GM21447 (cell line): ENCODE measurements at regions not wholly inside any gene's neighbourhood (a gene's known extent, or its start where the extent isn't known, plus 50 kb on each side); places are given as distances from the start of the nearest gene placed in this dataset.
"Not testable (repeated sequence)": the region's sequence is repeated elsewhere in the genome, so short reads cannot be mapped to it uniquely, and the experiment has no call there.

Experiments used
- ATAC-seq: cut with Tn5 transposase; IDR thresholded peaks from one replicate; pipeline ENCODE4 v1.9.1; 2021; ENCODE audit not compliant: unreplicated experiment

DNA sequence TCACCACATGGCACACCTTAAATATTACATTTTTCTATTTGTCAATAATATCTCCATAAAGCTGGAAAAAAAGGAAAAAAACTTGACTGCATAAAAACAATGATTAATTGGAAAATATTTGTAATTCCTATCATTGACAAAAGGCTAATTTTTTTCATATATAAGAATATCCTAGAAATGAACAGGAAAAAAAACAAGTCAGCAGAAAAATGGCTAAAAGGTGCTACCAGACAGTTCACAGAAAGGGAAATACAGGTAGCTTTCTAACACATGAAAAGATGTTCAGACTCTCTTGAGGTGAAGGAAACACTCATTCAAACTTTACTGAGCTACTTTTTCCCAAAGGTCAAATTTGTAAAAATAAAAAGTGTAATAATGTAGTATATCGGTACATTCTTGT is 104.1 kb upstream of the SCAF8 start:
- ATAC-seq, result no peak

DNA sequence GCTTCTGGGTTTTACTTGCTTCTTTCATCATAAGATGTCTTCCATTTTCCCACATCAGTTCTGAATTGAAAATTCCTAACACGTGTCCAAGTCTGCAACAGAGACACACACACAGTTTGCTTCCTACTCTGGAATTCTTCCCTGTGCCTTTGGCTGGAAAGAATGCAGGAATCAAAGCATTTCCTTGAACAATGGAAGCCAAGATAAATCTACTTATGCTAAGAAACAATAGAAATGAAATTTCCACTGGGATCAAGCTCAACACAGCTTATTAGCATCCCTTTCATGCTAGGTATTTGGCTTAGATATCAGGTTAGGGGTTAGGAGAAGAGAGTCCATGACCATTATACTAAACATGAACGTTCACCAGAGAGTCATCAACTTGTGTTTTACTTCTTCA is 101.1 kb upstream of the SCAF8 start:
- no peak for ATAC-seq

DNA sequence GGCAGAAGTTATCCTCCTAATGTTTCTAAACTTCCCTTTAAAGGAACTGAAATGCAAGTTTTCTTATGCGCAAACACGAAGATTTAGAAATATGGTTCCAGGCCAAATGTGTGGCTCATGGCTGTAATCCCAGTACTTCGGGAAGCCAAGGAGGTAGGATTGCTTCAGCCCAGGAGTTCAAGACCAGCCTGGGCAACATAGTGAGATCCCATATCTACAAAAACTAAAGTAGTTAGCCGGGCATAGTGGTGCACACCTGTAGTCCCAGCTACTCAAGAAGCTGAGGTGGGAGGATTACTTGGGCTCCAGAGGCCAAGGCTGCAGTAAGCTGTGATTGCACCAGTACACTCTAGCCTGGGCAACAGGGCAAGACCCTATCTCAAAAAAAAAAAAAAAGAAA is 95.8 kb upstream of the SCAF8 start:
- no peak for ATAC-seq

DNA sequence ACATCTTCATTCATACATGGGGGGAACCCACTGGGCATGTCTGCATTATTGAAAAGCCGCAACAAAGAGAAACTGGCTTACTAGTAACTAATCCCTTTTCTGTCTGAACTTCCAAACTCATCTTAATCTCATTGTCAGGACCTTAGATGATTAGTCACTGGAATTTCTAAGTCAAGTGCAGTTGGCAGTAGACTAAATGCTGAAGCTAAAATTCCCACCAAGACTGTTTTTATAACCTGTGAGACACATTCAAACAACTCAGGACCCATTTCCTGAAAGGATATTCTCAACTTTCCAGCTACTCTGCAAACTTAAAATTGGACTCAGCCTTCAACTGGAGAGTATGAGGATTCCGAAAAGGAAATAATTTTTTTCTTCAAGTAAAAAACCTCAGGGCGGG is 94.8 kb upstream of the SCAF8 start:
- ATAC-seq, result no peak

DNA sequence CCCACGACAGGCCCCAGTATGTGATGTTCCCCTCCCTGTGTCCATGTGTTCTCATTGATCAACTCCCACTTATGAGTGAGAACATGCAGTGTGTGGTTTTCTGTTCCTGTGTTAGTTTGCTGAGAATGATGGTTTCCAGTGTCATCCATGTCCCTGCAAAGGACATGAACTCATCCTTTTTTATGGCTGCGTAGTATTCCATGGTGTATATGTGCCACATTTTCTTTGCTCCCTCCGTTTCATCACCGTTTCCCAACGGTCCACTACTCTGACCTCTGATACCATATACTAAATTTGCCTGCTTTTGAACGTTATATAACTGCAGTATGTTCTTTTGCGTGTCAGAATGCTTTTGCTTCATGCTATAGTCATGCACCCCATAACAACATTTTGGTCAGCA is 94.0 kb upstream of the SCAF8 start:
- not testable (repeated sequence) for ATAC-seq

DNA sequence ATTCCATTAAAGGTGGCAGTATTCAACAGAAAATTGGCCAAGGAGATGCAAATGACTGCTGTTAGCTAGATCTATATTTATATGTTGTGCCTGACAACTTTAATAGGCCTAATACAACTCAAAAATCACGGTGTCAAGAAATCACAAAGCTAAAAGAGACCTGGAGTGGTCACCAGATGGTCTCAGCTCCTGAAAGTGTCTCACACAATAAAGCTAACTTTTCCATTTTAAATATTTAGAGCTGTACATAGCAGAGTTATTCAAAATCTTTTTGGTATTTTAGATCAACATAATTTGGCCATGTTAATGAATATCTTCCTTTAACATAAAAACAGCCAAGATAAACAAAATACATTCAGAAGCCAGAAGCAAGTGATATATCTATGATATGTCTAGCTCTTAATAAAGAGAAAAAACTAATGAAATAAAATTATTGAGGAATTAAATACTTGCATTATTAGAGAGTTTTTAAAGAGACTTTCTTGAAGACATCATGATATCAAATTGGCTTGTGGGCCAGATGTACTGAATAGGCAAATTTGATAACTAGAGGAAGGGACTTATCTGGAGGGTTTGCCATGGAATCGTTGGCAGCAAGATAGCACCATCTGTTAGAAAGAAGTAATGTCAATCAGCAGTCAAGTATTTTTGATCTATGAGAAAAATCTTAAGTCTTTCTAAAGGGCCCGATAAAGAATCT is 84.9 kb upstream of the SCAF8 start:
- no peak for ATAC-seq

DNA sequence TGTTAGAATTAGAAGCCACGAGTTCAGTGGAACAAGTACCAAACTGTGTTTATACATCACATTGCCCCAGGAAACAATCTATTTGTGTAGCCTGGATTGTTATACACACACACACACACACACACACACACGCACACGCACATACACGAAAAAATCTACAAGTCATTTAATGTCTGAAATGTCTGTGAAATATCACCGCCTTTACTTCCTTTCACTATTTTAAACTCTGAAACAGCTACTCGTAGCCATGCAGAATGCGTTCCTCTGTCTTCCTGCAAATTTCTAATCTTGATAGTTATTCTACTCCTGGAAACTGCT is 84.4 kb upstream of the SCAF8 start:
- ATAC-seq, result no peak

DNA sequence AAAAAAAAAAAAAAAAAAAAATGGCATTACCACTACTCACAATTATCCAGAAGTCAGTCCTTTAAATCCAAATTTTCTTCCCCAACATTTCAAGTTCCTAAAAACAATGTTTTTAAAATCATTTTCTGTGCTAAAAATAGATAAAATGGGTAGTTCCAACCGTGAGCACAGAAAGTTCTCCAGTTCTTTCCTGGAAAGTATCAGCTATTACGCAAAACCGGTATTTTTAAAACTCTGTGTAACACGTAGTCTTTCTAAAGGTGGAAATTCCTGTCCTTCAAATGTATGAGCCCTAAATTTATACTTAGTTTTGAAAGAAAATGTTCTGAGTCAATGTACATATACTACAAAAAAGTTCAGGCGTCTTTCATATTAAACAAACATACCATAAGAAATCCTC is 83.5 kb upstream of the SCAF8 start:
- no peak for ATAC-seq

DNA sequence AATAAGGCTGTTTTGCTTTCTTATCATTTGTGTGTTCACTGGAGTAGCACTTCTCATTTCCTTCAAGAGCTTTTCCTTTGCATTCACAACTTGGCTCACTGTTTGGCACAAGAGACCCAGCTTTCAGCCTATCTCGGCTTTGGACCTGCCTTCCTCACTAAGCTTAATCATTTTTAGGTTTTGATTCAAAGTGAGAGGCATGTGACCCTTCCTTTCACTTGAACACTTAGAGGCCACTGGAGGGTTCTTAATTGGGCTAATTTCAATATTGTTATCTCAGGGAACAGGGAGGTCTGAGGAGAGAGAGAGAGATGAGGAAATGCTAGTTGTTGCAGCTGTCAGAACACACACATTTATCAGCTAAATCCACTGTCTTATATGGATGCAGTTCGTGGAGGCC is 82.9 kb upstream of the SCAF8 start:
- no peak for ATAC-seq

DNA sequence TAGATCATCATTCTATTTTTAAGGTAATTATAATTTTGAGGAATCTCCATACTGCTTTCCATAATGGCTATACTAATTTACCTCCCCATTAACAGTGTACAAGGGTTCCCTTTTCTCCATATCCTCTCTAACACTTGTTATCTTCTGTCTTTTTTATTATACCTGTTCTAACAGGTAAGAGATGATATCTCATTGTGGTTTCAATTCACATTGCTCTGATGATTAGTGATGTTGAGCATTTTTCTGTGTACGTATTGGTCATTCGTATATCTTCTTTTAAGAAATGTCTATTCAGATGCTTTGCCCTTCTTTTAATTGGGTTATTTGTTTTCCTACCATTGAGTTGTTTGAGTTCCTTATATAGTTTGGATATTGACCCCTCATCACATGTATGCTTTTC is 81.6 kb upstream of the SCAF8 start:
- ATAC-seq, result no peak

DNA sequence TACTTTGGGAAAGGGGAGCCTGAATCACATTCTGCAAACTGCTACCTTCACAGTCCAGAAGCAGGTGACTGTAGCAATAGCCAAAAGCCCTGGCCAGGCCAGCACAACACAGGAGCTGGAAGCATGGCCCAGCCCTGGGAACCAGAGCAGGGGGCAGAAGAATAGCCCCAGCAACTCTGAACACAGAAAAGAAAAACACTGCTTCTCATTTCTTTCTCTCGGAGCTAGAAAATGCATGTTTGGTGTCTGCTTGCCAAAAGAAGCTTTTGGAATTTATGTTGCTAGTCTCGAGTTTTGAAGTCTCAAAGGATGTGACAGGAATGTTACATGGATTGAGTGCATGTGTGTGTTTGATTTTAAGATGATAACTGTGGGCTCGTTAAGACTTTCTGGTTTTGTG is 79.8 kb upstream of the SCAF8 start:
- ATAC-seq, result no peak

DNA sequence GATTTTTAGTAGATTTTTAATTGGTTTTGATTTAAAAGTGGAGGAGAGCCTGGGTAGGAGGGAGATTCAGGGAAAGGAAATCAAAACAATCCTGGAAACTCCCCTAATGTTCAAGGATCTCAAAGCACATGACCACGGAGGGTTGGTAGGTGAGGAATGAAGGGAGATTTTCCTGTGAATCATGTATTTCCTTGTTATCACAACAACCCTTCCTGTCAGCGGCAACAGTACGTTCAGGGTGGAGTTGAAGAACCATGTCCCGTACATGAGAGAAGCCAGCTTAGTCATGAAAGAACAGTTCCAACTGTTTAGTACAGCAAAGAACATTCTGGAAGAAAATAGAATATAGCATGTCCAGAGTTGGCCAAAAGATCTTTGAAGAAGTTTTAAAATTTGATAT is 79.4 kb upstream of the SCAF8 start:
- ATAC-seq, result no peak

DNA sequence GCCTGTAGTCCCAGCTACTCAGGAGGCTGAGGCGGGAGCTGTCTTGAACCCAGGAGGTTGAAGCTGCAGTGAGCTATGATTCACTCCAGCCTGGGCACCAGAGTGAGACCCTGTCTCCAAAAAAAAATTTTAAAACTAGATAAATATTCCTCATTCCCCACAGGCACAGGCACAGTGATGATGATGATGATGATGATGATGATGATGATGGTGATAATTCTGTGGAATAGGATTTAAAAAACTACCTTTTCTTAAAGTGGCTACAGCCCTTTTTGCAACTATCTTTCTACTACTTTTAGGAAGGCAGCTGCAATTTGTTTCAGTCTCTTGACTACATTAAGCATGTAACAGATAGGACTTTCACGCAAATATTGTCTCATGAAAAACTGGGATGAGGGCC is 76.6 kb upstream of the SCAF8 start:
- ATAC-seq, result no peak

DNA sequence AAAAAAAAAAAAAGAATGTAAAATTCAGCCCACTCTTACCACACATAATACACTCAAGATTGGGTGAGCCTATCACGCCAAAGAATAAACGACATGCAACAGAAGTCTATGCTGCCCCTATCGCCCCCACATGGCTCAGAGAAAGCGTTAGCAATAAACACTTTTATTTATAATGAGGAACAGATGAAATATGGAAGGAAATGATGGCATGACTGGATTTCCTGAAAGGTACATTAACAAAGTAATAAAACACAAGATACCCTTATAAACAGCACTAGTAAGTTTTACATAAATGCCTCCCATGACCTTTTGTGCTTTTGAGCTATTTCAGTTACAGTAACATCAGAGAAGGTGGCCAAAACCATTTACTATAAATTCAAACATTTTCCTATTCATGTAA is 71.4 kb upstream of the SCAF8 start:
- ATAC-seq, result no peak

DNA sequence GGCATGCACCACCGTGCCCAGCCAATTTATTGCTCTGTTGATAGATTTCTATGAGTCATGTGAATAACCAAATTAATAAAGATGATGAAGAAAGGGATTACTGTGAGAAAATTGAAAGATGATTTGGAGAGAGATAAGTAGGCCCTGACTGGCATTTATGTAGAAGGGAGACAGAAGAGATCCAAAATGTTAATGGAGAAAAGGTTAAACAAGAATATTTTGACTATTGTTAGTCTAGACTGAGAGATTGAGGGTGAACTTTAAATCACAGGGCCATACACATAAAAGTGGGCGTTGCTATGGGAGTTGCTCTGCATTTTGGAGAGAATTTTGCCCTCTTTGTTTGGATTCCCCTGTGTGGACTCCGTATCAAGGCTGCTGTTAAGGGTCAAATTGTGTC is 68.9 kb upstream of the SCAF8 start:
- no peak for ATAC-seq

DNA sequence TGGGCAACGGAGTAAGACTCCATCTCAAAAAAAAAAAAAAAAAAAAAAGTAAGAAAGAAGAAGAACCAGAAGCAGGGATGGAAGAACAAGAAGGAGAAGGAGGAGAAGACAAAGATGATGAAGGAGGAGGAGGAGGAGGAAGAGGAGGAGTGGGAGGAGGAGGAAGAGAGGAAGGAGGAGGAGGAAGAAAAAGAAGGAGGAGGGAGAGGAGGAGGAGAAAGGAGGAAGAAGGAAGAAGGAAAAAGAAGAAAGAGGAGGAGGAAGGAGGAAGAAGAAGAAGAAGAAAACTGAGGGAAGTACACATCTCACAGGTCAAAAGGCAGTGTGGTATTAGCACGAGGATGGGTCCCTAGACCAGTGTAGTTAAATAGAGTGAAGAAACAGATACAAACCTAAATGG is 65.1 kb upstream of the SCAF8 start:
- no peak for ATAC-seq

DNA sequence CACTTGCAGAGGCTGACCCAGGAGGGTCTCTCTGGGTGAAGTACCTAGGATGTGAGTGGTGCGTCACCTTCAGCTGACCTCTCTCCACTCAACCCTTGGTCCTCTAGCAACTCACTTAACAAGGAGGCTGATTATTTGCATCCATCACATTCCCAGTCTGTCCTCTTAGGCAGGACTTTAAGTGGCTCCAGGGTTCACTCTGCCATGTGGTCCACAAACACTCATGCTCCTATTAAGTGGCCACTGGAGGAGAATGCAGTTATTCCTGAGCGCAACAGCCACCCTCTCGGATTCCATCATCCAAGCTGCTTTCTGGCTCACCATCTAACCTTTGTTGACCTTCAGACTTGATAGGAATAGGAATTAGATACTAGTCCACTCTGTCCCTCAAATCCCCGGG is 61.1 kb upstream of the SCAF8 start:
- no peak for ATAC-seq

DNA sequence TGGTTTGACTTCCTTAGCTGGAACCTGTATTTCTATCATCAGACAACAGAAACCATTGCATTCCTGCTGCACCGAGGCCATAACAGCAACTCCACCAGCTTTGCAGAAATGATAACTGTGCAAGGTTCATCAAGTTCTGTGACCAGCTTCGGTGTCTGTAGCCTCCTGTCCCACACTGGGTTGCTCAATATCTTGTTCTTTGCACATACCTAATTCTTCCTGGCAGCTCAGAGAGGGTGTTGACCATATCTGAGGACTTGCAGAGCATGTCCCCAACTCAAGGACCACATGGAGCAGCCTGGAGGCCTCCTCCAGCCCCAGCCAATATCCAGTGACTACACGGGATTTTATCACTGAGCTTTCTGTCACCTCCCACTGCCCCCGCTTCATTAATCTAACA is 59.3 kb upstream of the SCAF8 start:
- no peak for ATAC-seq

DNA sequence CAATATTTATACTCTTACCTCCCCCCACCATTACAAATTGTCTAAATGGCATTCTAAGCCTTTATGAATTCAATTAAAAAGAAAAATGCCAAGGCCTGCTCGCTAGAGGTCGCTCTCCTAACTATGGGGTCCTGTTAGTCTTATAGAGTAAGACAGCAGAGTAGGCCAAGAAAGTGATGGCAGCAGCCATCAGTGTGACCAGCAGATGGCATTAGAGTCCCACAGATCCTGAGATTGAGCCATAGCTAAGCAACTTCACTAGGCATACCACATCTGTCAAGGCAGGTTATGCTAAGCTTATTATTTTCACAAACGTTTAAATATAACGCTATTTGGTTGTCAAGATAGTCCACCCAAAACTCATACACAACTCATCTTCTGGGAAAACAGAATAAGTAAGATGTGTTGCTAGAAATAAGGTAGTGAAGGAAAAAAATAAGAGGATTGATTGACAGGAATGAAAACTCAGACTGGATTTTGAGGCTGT is 57.6 kb upstream of the SCAF8 start:
- ATAC-seq, result peak; percentile 100

DNA sequence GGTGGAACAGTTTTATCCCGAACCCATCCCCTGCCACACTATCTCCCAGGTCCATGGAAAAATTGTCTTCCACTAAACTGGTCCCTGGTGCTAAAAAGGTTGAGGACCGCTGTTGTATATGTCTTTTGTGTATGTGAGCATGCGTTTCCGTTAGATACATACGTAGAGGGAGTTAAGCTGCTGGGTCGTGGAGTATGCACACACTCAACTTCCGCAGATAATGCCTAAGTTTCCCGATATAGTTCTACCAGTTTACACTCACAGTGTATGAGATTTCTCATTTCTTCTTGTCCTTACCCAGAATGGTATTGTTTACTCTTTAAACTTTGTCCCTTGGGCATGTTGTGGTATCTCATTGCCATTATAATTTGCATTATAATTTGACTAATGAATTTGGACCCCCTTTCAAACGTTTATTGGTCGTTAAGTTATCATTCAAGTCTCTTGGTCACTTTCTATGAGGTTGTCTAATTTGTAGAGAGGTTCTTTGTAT is 50.5 kb upstream of the SCAF8 start:
- ATAC-seq, result no peak
